WTC11 (cell line): ENCODE measurements at regions not wholly inside any gene's neighbourhood (a gene's known extent, or its start where the extent isn't known, plus 50 kb on each side); places are given as distances from the start of the nearest gene placed in this dataset.

Experiments used
- ATAC-seq: fragments of 200-7000 bp; cut with Tn5 transposase; 2 replicates; pipeline ENCODE4 v1.10.0; 2021; ENCODE audit warnings: mild to moderate bottlenecking, moderate library complexity
- CTCF ChIA-PET: fragments of 300-600 bp; sonication (Branson Sonifier 250); formaldehyde crosslinking; loops from one replicate; lab custom pipeline; 2021; ENCODE audit warnings: antibody characterized with exemption; lab: Charles Lee
- POLR2A ChIA-PET: fragments of 350-600 bp; sonication (Branson Sonifier 250); formaldehyde crosslinking; loops from one replicate; lab custom pipeline; 2021; ENCODE audit warnings: antibody characterized with exemption; lab: Charles Lee
- DNase-seq: peaks from one replicate; pipeline ENCODE4 v3.0.0; 2021; ENCODE audit warnings: low spot score
- H3K27ac Mint-ChIP-seq: 2 replicates; pipeline ENCODE4 v1.8.0; 2021; ENCODE audit warnings: mixed read lengths
- H3K27me3 Mint-ChIP-seq: 2 replicates; pipeline ENCODE4 v1.8.0; 2021; ENCODE audit warnings: low read depth, mild to moderate bottlenecking, moderate library complexity, mixed read lengths
- H3K36me3 Mint-ChIP-seq: 2 replicates; pipeline ENCODE4 v1.8.0; 2021; ENCODE audit warnings: mixed read lengths
- H3K4me1 Mint-ChIP-seq: 2 replicates; pipeline ENCODE4 v1.8.0; 2022; ENCODE audit warnings: mixed read lengths
- H3K4me3 Mint-ChIP-seq: 2 replicates; pipeline ENCODE4 v1.8.0; 2021; ENCODE audit warnings: mild to moderate bottlenecking, moderate library complexity, mixed read lengths
- H3K9me3 Mint-ChIP-seq: 2 replicates; pipeline ENCODE4 v1.8.0; 2021; ENCODE audit warnings: mixed read lengths
- E2F5 ChIP-seq: sonication (generic); formaldehyde crosslinking; IDR thresholded peaks from 2 replicates; pipeline ENCODE4 v1.8.1; 2022; ENCODE audit warnings: mild to moderate bottlenecking, moderate library complexity, missing genetic modification reagents
- ETV6 ChIP-seq: sonication (generic); formaldehyde crosslinking; IDR thresholded peaks from 2 replicates; pipeline ENCODE4 v1.8.1; 2022; ENCODE audit warnings: mild to moderate bottlenecking, missing genetic modification reagents
- FOXJ3 ChIP-seq: sonication (generic); formaldehyde crosslinking; IDR thresholded peaks from 2 replicates; pipeline ENCODE4 v1.9.0; 2021; ENCODE audit warnings: missing genetic modification reagents, mild to moderate bottlenecking, borderline replicate concordance
- GRHL2 ChIP-seq: fragments of 250-450 bp; sonication (Bioruptor Pico); IDR thresholded peaks from 2 replicates; pipeline ENCODE4 v1.8.0; 2022; ENCODE audit warnings: mild to moderate bottlenecking, moderate library complexity; ENCODE audit not compliant: insufficient replicate concordance, severe bottlenecking
- GTF2I ChIP-seq: fragments of 250-450 bp; sonication (Bioruptor Pico); conservative IDR thresholded peaks from 2 replicates; pipeline ENCODE4 v1.4.0; 2021; ENCODE audit warnings: mild to moderate bottlenecking
- HMGXB4 ChIP-seq: sonication (generic); formaldehyde crosslinking; IDR thresholded peaks from 2 replicates; pipeline ENCODE4 v1.8.1; 2023; ENCODE audit warnings: mild to moderate bottlenecking, moderate library complexity, missing genetic modification reagents
- JAZF1 ChIP-seq: fragments of 250-450 bp; sonication (Bioruptor Pico); IDR thresholded peaks from 2 replicates; pipeline ENCODE4 v1.9.0; 2021; ENCODE audit warnings: moderate library complexity, mild to moderate bottlenecking, inconsistent platforms
- MAX ChIP-seq: sonication (generic); formaldehyde crosslinking; IDR thresholded peaks from 2 replicates; pipeline ENCODE4 v1.8.0; 2022; ENCODE audit warnings: mild to moderate bottlenecking, missing genetic modification reagents
- MYBL2 ChIP-seq: sonication (generic); formaldehyde crosslinking; IDR thresholded peaks from 2 replicates; pipeline ENCODE4 v1.8.1; 2023; ENCODE audit warnings: mild to moderate bottlenecking, moderate library complexity, missing genetic modification reagents
- NFE2L1 ChIP-seq: sonication (generic); formaldehyde crosslinking; IDR thresholded peaks from 2 replicates; pipeline ENCODE4 v1.8.1; 2023; ENCODE audit warnings: missing genetic modification reagents
- NFYB ChIP-seq: sonication (generic); formaldehyde crosslinking; conservative IDR thresholded peaks from 2 replicates; pipeline ENCODE4 v1.8.0; 2022; ENCODE audit warnings: low read depth, missing genetic modification reagents
- PREB ChIP-seq: sonication (generic); formaldehyde crosslinking; IDR thresholded peaks from 2 replicates; pipeline ENCODE4 v1.8.1; 2022; ENCODE audit warnings: mild to moderate bottlenecking, missing genetic modification reagents, moderate library complexity, borderline replicate concordance
- RORB ChIP-seq: fragments of 250-450 bp; sonication (Bioruptor Pico); IDR thresholded peaks from 2 replicates; pipeline ENCODE4 v1.9.0; 2021; ENCODE audit warnings: mild to moderate bottlenecking
- SOX15 ChIP-seq: fragments of 250-450 bp; sonication (Bioruptor Pico); IDR thresholded peaks from 2 replicates; pipeline ENCODE4 v1.9.0; 2021; ENCODE audit warnings: mild to moderate bottlenecking
- STAT6 ChIP-seq: sonication (generic); formaldehyde crosslinking; conservative IDR thresholded peaks from 2 replicates; pipeline ENCODE4 v1.8.1; 2023; ENCODE audit warnings: mild to moderate bottlenecking, low read depth, missing genetic modification reagents, moderate library complexity
- TP53 ChIP-seq: sonication (generic); formaldehyde crosslinking; IDR thresholded peaks from 2 replicates; pipeline ENCODE4 v1.8.1; 2023; ENCODE audit warnings: mild to moderate bottlenecking, missing genetic modification reagents
- USF2 ChIP-seq: sonication (generic); formaldehyde crosslinking; IDR thresholded peaks from 2 replicates; pipeline ENCODE4 v1.8.1; 2023; ENCODE audit warnings: mild to moderate bottlenecking, missing genetic modification reagents, moderate library complexity
- ZBTB43 ChIP-seq: sonication (generic); formaldehyde crosslinking; IDR thresholded peaks from 2 replicates; pipeline ENCODE4 v1.8.1; 2023; ENCODE audit warnings: mild to moderate bottlenecking, missing genetic modification reagents
- ZNF138 ChIP-seq: sonication (generic); formaldehyde crosslinking; conservative IDR thresholded peaks from 2 replicates; pipeline ENCODE4 v1.8.1; 2022; ENCODE audit warnings: mild to moderate bottlenecking, moderate library complexity, missing genetic modification reagents
- ZNF219 ChIP-seq: sonication (generic); formaldehyde crosslinking; IDR thresholded peaks from 2 replicates; pipeline ENCODE4 v1.8.0; 2023; ENCODE audit warnings: missing genetic modification reagents, mild to moderate bottlenecking, borderline replicate concordance
- ZNF263 ChIP-seq: sonication (generic); formaldehyde crosslinking; IDR thresholded peaks from 2 replicates; pipeline ENCODE4 v1.8.1; 2022; ENCODE audit warnings: low read depth, mild to moderate bottlenecking, moderate library complexity, missing genetic modification reagents
- ZNF416 ChIP-seq: fragments of 250-450 bp; sonication (Bioruptor Pico); IDR thresholded peaks from 2 replicates; pipeline ENCODE4 v1.9.0; 2021; ENCODE audit warnings: mild to moderate bottlenecking, inconsistent platforms
- ZNF423 ChIP-seq: fragments of 250-450 bp; sonication (Bioruptor Pico); IDR thresholded peaks from 2 replicates; pipeline ENCODE4 v2.1.2; 2022; ENCODE audit warnings: mild to moderate bottlenecking, moderate library complexity
- ZNF671 ChIP-seq: fragments of 250-450 bp; sonication (Bioruptor Pico); IDR thresholded peaks from 2 replicates; pipeline ENCODE4 v1.8.0; 2021; ENCODE audit warnings: mild to moderate bottlenecking

- H3K9me3 Mint-ChIP-seq, result peaks cover 46% of the 10 kb centered on the region
- no peak overlapping the region for H3K4me3 Mint-ChIP-seq
- H3K27me3 Mint-ChIP-seq, result no peaks in the 10 kb centered on the region; the same call in 1 of the 2 replicates
- no peak overlapping the region for H3K27ac Mint-ChIP-seq
- H3K36me3 Mint-ChIP-seq, result peaks cover 29% of the 10 kb centered on the region
- ChIA-PET POLR2A (no interaction called here), CTCF (no interaction called here)
- ATAC-seq (no peak), DNase-seq (no peak)
- no peaks in the 10 kb centered on the region for H3K4me1 Mint-ChIP-seq
- no peak for TF ChIP-seq ZBTB43
- no peak for TF ChIP-seq MYBL2 (CRISPR knock-in tag)
- no peak for TF ChIP-seq TP53
- TF ChIP-seq GTF2I (CRISPR knock-in tag), result no peak
- TF ChIP-seq ZNF671 (CRISPR knock-in tag), result no peak
- no peak for TF ChIP-seq SOX15
- no peak for TF ChIP-seq HMGXB4 (CRISPR knock-in tag)
- TF ChIP-seq MAX (CRISPR knock-in tag), result no peak
- no peak for TF ChIP-seq FOXJ3
- TF ChIP-seq JAZF1, result no peak
- TF ChIP-seq ZNF263 (CRISPR knock-in tag), result no peak
- no peak for TF ChIP-seq E2F5
- no peak for TF ChIP-seq USF2 (CRISPR knock-in tag)
- no peak for TF ChIP-seq PREB (CRISPR knock-in tag)
- no peak for TF ChIP-seq ZNF219 (CRISPR knock-in tag)
- TF ChIP-seq ETV6 (CRISPR knock-in tag), result no peak
These were observed 105.7 kb upstream of the PLEKHG7 start for GRCh38 chr12:92597118-92597517.

- TF ChIP-seq GTF2I (CRISPR knock-in tag) (no peak), GRHL2 (CRISPR knock-in tag) (no peak)
- H3K27ac Mint-ChIP-seq, result no peak overlapping the region
- ChIA-PET CTCF (no interaction called here), POLR2A (no interaction called here)
- DNase-seq (no peak), ATAC-seq (no peak)
- peaks cover 39% of the 10 kb centered on the region for H3K9me3 Mint-ChIP-seq
- no peak overlapping the region for H3K4me3 Mint-ChIP-seq
- no peaks in the 10 kb centered on the region for H3K4me1 Mint-ChIP-seq
- H3K27me3 Mint-ChIP-seq, result no peaks in the 10 kb centered on the region; the same call in 1 of the 2 replicates
- peaks cover 24% of the 10 kb centered on the region for H3K36me3 Mint-ChIP-seq
These were observed 106.4 kb upstream of the PLEKHG7 start for GRCh38 chr12:92596383-92596782.

GRCh38 chr12:92595663-92596062 is 107.1 kb upstream of the PLEKHG7 start:
- Mint-ChIP-seq H3K36me3 (peaks cover 17% of the 10 kb centered on the region), H3K27me3 (no peaks in the 10 kb centered on the region), H3K9me3 (peaks cover 31% of the 10 kb centered on the region), H3K27ac (no peak overlapping the region), H3K4me3 (no peak overlapping the region), H3K4me1 (no peaks in the 10 kb centered on the region)
- no peak for DNase-seq
- ChIA-PET POLR2A (no interaction called here), CTCF (interaction anchor here (0.5 kb wide), 1 partner anchor 727 kb away, joined by 3 read pairs; no protein-coding TSS in a partner anchor)
- no peak for ATAC-seq
- TF ChIP-seq ZNF423 (CRISPR knock-in tag) (no peak), NFYB (no peak), ZNF263 (CRISPR knock-in tag) (no peak), ZNF138 (no peak), STAT6 (CRISPR knock-in tag) (no peak), USF2 (CRISPR knock-in tag) (no peak), ZNF416 (CRISPR knock-in tag) (no peak), RORB (CRISPR knock-in tag) (no peak), NFE2L1 (CRISPR knock-in tag) (no peak)
